GM12874 (cell line): ENCODE measurements at regions not wholly inside any gene's neighbourhood (a gene's known extent, or its start where the extent isn't known, plus 50 kb on each side); places are given as distances from the start of the nearest gene placed in this dataset.

Experiments
- TF ChIP-seq, protein P1 (sequence below): IDR thresholded peaks from 2 replicates; pipeline ENCODE4 v1.5.1; 2011; ENCODE audit warnings: low read depth, mild to moderate bottlenecking, control low read depth, low read length, moderate library complexity; ENCODE audit not compliant: insufficient read depth

GRCh38 chr5:5981562-5981961 lies 396.8 kb downstream of the MED10 start:
- TF ChIP-seq, protein P1, sequence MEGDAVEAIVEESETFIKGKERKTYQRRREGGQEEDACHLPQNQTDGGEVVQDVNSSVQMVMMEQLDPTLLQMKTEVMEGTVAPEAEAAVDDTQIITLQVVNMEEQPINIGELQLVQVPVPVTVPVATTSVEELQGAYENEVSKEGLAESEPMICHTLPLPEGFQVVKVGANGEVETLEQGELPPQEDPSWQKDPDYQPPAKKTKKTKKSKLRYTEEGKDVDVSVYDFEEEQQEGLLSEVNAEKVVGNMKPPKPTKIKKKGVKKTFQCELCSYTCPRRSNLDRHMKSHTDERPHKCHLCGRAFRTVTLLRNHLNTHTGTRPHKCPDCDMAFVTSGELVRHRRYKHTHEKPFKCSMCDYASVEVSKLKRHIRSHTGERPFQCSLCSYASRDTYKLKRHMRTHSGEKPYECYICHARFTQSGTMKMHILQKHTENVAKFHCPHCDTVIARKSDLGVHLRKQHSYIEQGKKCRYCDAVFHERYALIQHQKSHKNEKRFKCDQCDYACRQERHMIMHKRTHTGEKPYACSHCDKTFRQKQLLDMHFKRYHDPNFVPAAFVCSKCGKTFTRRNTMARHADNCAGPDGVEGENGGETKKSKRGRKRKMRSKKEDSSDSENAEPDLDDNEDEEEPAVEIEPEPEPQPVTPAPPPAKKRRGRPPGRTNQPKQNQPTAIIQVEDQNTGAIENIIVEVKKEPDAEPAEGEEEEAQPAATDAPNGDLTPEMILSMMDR: no peak

GRCh38 chr5:5980538-5980895 lies 397.8 kb downstream of the MED10 start:
- TF ChIP-seq, protein P1: no peak

- TF ChIP-seq, protein P1: no peak
Observed at GRCh38 chr5:5979761-5980537, 398.4 kb downstream of the MED10 start.

- TF ChIP-seq, protein P1: no peak
Observed at GRCh38 chr5:5979377-5979760, 399.0 kb downstream of the MED10 start.

DNA sequence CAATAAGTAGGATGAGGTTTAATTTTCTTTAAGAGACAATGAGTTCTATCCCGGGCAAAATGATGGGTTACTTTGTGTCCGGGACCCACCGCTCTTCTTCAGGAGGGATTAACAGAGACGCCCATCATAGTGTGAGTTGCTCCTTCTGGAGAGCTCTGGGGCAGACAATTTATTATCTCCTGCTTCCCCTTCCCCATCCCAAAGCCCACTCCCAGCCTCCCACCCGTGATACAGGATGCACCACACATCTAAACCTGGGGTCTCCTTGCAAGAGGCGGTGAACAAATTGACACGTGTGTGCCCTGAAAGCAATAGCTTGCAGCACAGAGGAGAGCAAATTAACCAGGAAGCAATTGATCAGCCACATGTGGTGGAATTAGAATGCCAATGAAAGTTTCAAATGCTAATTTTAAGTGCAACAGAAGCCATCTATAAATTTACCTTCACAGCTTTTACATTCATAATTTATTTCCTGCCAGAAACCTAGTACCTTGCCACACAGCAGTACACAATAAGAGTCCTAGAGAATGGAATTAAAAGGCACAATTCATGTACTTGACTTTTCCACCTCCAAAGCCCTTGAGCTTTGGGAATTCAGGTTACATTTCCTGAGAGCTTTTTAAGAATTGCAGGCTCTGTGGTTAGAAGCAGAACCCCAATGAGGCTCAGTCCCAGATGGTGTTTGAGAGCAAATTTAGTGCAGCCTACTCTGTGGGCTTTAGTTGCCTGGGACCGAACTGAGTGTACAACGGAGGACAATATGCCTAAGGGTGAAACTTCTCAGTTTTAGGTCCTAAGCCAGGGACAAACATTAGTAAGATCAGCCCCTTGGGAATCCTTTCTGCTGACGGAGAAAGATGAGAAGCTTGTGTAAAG lies 399.6 kb downstream of the MED10 start:
- TF ChIP-seq, protein P1: no peak

- TF ChIP-seq, protein P1: no peak
Observed at GRCh38 chr5:5971203-5971602, 407.1 kb downstream of the MED10 start.

DNA sequence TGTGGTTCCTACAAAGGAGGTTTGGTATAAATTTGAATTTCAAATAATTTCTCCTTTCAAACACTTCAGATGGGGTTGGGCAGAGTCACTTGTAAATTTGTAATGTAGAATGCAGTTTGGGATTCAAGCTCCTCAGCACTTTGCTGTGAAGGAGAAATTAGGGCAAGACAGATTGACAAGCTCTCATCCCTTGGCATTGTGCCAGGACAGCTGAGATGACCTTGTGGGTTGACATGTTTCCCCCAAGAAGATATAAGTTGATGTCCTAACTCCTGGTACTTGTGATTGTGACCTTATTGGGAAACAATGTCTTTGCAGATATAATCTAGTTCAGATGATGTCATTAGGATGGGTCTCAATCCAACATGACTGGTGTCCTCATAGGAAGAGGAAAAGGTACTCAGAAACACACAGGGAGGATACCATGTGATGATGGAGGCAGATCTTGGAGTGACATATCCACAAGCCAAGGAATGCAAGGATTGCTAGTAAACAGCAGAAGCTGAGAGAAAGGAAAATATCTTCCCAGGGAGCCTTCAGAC lies 408.3 kb downstream of the MED10 start:
- TF ChIP-seq, protein P1: no peak
